ENCODE measurements at regions not wholly inside any gene's neighbourhood (a gene's known extent, or its start where the extent isn't known, plus 50 kb on each side); places are given as distances from the start of the nearest gene placed in this dataset.

GRCh38 chr22:49196046-49196511 is 631.6 kb downstream of the BRD1 start:
- no peak for FAIRE-seq
- DNase-seq (ENCODE audit: low read depth), result no peak
- H3K27me3 ChIP-seq (ENCODE audit: control insufficient read depth, insufficient read depth, low read length), result no peaks in the 10 kb centered on the region
- no peaks in the 10 kb centered on the region for H3K36me3 ChIP-seq (ENCODE audit: control insufficient read depth, insufficient read depth, low read length)
- H3K4me3 ChIP-seq (ENCODE audit: low read depth, low read length), result no peak overlapping the region
- no peak for TF ChIP-seq CTCF (IDR thresholded peaks at IDR 0.05; ENCODE audit: insufficient read depth, low read length, severe bottlenecking)

DNA sequence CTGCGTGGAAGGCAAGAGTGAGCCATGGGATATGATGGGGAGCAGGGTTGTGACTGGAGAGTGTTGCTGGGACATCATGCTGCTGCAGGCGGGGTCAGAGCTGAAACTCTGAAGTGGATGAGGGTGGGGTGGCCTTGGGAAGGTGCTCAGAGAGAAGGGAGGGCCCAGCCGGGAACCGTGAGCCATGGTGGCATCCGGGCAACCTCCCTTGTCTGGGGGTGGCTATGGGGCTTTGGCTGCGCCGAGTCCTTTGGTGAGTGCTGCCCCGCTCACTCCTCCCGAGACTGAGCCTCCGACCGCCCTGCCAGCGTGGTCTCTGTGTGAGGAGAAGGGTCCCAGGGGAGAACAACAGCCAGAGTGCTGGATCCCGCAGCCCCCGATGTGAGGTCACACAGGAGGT is 632.0 kb downstream of the BRD1 start:
- Histone ChIP-seq H3K4me3 (ENCODE audit: low read depth, low read length) (no peak overlapping the region), H3K27me3 (ENCODE audit: control insufficient read depth, insufficient read depth, low read length) (no peaks in the 10 kb centered on the region), H3K36me3 (ENCODE audit: control insufficient read depth, insufficient read depth, low read length) (no peaks in the 10 kb centered on the region)
- no peak for DNase-seq (ENCODE audit: low read depth)
- TF ChIP-seq CTCF (IDR thresholded peaks at IDR 0.05; ENCODE audit: insufficient read depth, low read length, severe bottlenecking), result no peak
- no peak for FAIRE-seq

- FAIRE-seq (no peak), DNase-seq (ENCODE audit: low read depth) (no peak)
- Histone ChIP-seq H3K4me3 (ENCODE audit: low read depth, low read length) (no peak overlapping the region), H3K36me3 (ENCODE audit: control insufficient read depth, insufficient read depth, low read length) (no peaks in the 10 kb centered on the region), H3K27me3 (ENCODE audit: control insufficient read depth, insufficient read depth, low read length) (no peaks in the 10 kb centered on the region)
- no peak for TF ChIP-seq CTCF (IDR thresholded peaks at IDR 0.05; ENCODE audit: insufficient read depth, low read length, severe bottlenecking)
Observed at GRCh38 chr22:49193901-49194465, 633.7 kb downstream of the BRD1 start.

DNA sequence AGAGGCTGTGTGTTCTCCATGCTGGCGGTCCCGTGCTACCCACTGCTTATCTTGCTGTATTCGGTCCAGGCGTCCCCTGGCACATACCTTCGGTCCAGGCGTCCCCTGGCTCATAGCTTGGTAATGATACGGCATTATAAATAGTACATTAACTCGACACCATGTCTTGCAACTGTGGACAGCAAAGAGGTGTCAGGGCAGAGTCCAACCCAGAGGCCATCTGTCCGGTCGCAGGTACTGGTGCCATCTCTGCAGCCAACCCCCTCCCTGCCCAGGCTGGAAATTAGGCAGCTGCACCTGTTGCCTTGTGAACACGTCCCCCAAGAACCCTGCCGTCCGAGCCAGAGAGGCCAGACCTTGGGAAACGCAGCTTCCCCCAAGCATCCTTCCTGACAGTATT is 634.3 kb downstream of the BRD1 start:
- Histone ChIP-seq H3K4me3 (ENCODE audit: low read depth, low read length) (no peak overlapping the region), H3K36me3 (ENCODE audit: control insufficient read depth, insufficient read depth, low read length) (no peaks in the 10 kb centered on the region), H3K27me3 (ENCODE audit: control insufficient read depth, insufficient read depth, low read length) (no peaks in the 10 kb centered on the region)
- TF ChIP-seq CTCF (IDR thresholded peaks at IDR 0.05; ENCODE audit: insufficient read depth, low read length, severe bottlenecking), result no peak
- no peak for FAIRE-seq
- no peak for DNase-seq (ENCODE audit: low read depth)

- Histone ChIP-seq H3K36me3 (ENCODE audit: control insufficient read depth, insufficient read depth, low read length) (no peaks in the 10 kb centered on the region), H3K27me3 (ENCODE audit: control insufficient read depth, insufficient read depth, low read length) (no peaks in the 10 kb centered on the region), H3K4me3 (ENCODE audit: low read depth, low read length) (no peak overlapping the region)
- DNase-seq (ENCODE audit: low read depth), result no peak
- no peak for FAIRE-seq
- TF ChIP-seq CTCF (IDR thresholded peaks at IDR 0.05; ENCODE audit: insufficient read depth, low read length, severe bottlenecking), result no peak
Observed at GRCh38 chr22:49192857-49193250, 634.8 kb downstream of the BRD1 start.

DNA sequence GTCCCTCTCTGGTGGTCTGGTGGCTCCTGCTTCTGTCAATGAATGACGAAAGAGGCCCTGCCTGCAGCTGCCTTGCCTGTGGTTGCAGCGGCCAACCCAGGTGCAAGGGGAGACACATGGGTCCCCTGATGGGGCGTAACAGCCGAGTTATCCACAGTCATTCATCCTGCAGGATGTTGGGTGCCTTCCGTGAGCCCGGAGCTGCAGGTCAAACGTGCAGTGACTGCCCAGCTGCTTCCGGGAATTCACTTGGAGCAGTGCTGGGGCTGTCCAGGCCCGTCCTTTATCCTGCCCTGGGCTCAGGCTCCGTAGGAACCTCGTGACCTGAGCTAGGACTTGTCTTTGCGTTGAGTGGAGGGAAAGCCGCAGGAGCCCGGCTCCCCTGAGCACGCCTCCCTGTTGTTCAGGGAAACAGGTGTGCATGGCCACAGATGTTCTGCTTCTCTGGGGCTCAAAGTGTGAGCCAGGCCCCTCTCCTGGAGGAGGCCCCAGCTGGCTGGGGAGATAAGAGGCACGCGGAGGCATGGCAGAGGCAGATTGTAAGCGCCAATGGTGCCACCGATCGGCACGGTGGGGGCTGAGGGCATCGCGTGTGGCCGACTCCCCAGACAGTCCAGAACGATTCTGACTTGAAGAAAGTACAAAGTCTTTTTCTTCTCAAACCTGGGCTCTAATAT is 635.4 kb downstream of the BRD1 start:
- Histone ChIP-seq H3K4me3 (ENCODE audit: low read depth, low read length) (no peak overlapping the region), H3K27me3 (ENCODE audit: control insufficient read depth, insufficient read depth, low read length) (no peaks in the 10 kb centered on the region), H3K36me3 (ENCODE audit: control insufficient read depth, insufficient read depth, low read length) (no peaks in the 10 kb centered on the region)
- TF ChIP-seq CTCF (IDR thresholded peaks at IDR 0.05; ENCODE audit: insufficient read depth, low read length, severe bottlenecking), result no peak
- DNase-seq (ENCODE audit: low read depth) (no peak), FAIRE-seq (no peak)

Data from bronchial epithelial cell (primary cell).